ENCODE measurements at regions not wholly inside any gene's neighbourhood (a gene's known extent, or its start where the extent isn't known, plus 50 kb on each side); places are given as distances from the start of the nearest gene placed in this dataset.

DNA sequence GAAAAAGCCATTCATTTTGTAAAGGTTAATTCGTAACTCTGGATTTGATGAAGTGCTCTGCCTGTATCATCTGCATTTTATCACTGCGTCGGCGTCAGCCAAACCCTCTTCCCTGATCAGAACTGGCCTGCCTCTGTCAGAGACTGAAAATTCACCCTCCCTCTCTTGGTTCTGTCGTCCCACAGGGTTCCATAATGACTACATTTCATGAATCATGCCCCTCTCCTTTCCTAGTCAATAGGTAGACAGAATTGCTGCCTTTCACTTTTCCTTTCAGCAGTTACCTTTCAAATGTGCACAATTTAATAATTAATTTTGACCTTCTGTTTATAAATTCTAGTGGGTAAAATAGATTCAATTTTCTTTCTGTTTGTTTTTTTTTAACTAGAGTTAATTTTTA is 423.4 kb downstream of the RFC3 start:
- Histone ChIP-seq H3K27me3 (no peaks in the 10 kb centered on the region), H3K4me1 (no peaks in the 10 kb centered on the region), H3K36me3 (no peaks in the 10 kb centered on the region), H3K9me3 (peaks cover 0 to 13% (median 0%) of the 10 kb centered on the region in 3 donors), H3K4me3 (no peak overlapping the region), H3K27ac (no peak overlapping the region)
- TF ChIP-seq, protein P1, sequence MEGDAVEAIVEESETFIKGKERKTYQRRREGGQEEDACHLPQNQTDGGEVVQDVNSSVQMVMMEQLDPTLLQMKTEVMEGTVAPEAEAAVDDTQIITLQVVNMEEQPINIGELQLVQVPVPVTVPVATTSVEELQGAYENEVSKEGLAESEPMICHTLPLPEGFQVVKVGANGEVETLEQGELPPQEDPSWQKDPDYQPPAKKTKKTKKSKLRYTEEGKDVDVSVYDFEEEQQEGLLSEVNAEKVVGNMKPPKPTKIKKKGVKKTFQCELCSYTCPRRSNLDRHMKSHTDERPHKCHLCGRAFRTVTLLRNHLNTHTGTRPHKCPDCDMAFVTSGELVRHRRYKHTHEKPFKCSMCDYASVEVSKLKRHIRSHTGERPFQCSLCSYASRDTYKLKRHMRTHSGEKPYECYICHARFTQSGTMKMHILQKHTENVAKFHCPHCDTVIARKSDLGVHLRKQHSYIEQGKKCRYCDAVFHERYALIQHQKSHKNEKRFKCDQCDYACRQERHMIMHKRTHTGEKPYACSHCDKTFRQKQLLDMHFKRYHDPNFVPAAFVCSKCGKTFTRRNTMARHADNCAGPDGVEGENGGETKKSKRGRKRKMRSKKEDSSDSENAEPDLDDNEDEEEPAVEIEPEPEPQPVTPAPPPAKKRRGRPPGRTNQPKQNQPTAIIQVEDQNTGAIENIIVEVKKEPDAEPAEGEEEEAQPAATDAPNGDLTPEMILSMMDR (IDR thresholded peaks at IDR 0.05), result no peak
- no peak for TF ChIP-seq POLR2A (IDR thresholded peaks at IDR 0.05)
- no peak for TF ChIP-seq EP300 (IDR thresholded peaks at IDR 0.05)
- TF ChIP-seq POLR2AphosphoS5 (IDR thresholded peaks at IDR 0.05), result no peak
- ATAC-seq, result no peak
- WGBS, 2 donors (ENCODE audit: low coverage in 1 of 2), result 79 to 89% methylated on average over 4 to 5 of the region's 5 CpGs

DNA sequence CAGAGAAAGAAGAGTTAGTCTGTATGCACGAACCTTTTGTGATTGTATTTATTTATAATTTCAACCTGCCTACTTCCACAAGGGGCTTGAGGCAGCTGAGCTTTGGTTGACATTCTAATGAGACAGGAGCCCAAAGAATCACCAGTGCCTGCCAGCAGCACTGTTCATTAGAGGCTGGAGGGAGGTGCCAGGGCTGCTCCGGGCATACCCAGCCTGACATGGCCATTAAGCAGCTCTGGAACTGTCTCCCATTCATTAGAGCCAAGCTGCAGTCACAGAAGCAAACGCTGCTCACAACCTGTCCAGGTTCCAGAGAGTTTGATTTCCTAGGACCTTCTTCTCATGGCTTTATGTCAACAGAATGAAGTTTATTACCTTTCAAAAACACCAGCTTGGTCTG is 425.5 kb downstream of the RFC3 start:
- Histone ChIP-seq H3K27me3 (no peaks in the 10 kb centered on the region), H3K9me3 (peaks cover 0 to 10% (median 0%) of the 10 kb centered on the region in 3 donors), H3K27ac (no peak overlapping the region), H3K4me1 (no peaks in the 10 kb centered on the region), H3K36me3 (no peaks in the 10 kb centered on the region), H3K4me3 (no peak overlapping the region)
- no peak for ATAC-seq
- WGBS, 2 donors (ENCODE audit: low coverage in 1 of 2), result 31 to 59% methylated on average over 2 to 3 of the region's 3 CpGs
- TF ChIP-seq EP300 (IDR thresholded peaks at IDR 0.05) (no peak), POLR2A (IDR thresholded peaks at IDR 0.05) (no peak), POLR2AphosphoS5 (IDR thresholded peaks at IDR 0.05) (no peak)
- TF ChIP-seq, protein P1 (IDR thresholded peaks at IDR 0.05), result no peak

DNA sequence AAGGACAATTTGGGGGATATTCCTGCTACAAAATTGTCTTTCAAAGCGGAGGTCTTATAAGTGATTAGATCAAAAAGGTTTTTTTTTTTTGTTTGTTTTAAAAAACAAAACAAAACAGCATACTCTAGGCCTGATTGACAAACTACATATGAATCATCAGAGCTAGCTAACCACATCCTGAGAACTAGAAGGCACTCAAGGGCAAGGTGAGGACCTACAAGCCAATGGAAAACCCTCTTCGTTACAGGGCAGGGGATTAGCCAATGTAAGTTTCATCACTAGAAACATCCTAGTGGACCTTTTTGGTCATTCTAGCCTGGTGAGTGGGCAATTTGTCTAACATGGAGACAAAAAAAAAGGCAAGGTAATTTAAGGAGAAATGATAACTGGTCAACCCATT is 428.6 kb downstream of the RFC3 start:
- no peak overlapping the region for H3K27ac ChIP-seq
- H3K27me3 ChIP-seq, result no peaks in the 10 kb centered on the region
- H3K4me1 ChIP-seq, result no peaks in the 10 kb centered on the region
- no peaks in the 10 kb centered on the region for H3K9me3 ChIP-seq
- no peak for ATAC-seq
- 89 to 100% methylated on average over 2 of the region's 2 CpGs for WGBS, 2 donors (ENCODE audit: low coverage in 1 of 2)
- H3K4me3 ChIP-seq, result no peak overlapping the region
- TF ChIP-seq POLR2A (IDR thresholded peaks at IDR 0.05), result no peak
- no peak for TF ChIP-seq POLR2AphosphoS5 (IDR thresholded peaks at IDR 0.05)
- TF ChIP-seq, protein P1 (IDR thresholded peaks at IDR 0.05), result no peak
- no peak for TF ChIP-seq EP300 (IDR thresholded peaks at IDR 0.05)
- H3K36me3 ChIP-seq, result no peaks in the 10 kb centered on the region

DNA sequence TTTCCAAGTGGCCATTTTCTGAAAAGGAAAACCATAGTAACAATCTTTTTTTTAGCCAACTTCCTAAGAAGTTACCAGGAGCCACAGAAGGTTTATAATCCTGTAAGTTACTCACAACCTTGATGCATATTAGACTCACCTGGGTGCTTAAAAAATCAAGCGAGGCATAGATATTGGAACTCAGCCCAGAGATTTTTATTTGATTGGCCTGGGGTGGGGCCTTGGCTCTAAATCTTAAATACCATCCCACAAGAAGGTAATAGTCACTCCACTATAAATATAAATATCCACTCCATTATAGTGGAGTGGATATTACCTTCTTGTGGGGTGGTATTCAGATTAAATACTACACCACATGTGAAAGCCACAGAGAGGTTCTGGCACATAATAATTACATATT is 429.6 kb downstream of the RFC3 start:
- Histone ChIP-seq H3K4me3 (no peak overlapping the region), H3K27ac (no peak overlapping the region), H3K27me3 (no peaks in the 10 kb centered on the region), H3K9me3 (no peaks in the 10 kb centered on the region), H3K4me1 (no peaks in the 10 kb centered on the region), H3K36me3 (no peaks in the 10 kb centered on the region)
- TF ChIP-seq, protein P1 (IDR thresholded peaks at IDR 0.05), result no peak
- TF ChIP-seq POLR2A (IDR thresholded peaks at IDR 0.05) (no peak), POLR2AphosphoS5 (IDR thresholded peaks at IDR 0.05) (no peak), EP300 (IDR thresholded peaks at IDR 0.05) (no peak)
- WGBS, 2 donors (ENCODE audit: low coverage in 1 of 2), result 94 to 100% methylated on average over 1 of the region's 1 CpG
- no peak for ATAC-seq

DNA sequence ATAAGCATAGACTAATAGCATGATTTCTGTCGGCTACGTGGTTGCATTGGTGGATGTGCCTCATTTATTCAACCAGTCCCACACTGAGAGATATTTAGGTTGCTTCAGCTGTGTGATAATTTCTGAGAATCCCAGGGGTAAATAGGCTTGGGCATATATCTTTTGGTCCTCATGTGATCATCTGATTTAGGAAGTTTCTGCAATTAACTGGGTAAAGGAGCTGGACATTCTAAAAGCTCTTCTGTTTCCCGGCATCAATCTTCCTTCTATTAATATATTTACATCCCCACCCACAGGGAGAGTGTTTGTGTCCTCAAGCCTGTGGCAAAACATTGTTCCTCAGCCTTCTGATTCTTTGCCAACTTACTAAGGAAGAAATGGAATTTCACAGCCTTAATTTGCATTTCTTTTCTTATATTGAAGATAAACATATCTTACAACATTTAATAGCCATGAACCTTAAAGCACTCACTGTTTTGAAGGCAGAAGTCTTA is 431.6 kb downstream of the RFC3 start:
- TF ChIP-seq POLR2A (IDR thresholded peaks at IDR 0.05) (no peak), EP300 (IDR thresholded peaks at IDR 0.05) (no peak), POLR2AphosphoS5 (IDR thresholded peaks at IDR 0.05) (no peak)
- TF ChIP-seq, protein P1 (IDR thresholded peaks at IDR 0.05), result no peak
- WGBS, 2 donors (ENCODE audit: low coverage in 1 of 2), result 80 to 94% methylated on average over 2 to 3 of the region's 3 CpGs
- no peaks in the 10 kb centered on the region for H3K27me3 ChIP-seq
- ATAC-seq, result no peak
- peaks cover 0 to 6% (median 0%) of the 10 kb centered on the region in 3 donors for H3K9me3 ChIP-seq
- H3K27ac ChIP-seq, result no peak overlapping the region
- no peaks in the 10 kb centered on the region for H3K4me1 ChIP-seq
- no peaks in the 10 kb centered on the region for H3K36me3 ChIP-seq
- no peak overlapping the region for H3K4me3 ChIP-seq

Measured in gastroesophageal sphincter (tissue), 4 donors.